ENCODE measurements at regions not wholly inside any gene's neighbourhood (a gene's known extent, or its start where the extent isn't known, plus 50 kb on each side); places are given as distances from the start of the nearest gene placed in this dataset.

- Mint-ChIP-seq H3K9me3 (no peaks in the 10 kb centered on the region), H3K4me3 (no peak overlapping the region), H3K36me3 (no peaks in the 10 kb centered on the region), H3K27me3 (no peaks in the 10 kb centered on the region), H3K27ac (no peak overlapping the region), H3K4me1 (ENCODE audit: unreplicated experiment) (no peaks in the 10 kb centered on the region)
- DNase-seq (ENCODE audit: extremely low spot score, unreplicated experiment): no peak
- TF ChIP-seq CTCF (conservative IDR thresholded peaks at IDR 0.05): no peak
Measured at GRCh38 chr2:82819951-82820350, 1639.1 kb downstream of the SUCLG1 start.

GRCh38 chr2:82814146-82814545 is 1644.9 kb downstream of the SUCLG1 start:
- H3K9me3 Mint-ChIP-seq: no peaks in the 10 kb centered on the region
- H3K36me3 Mint-ChIP-seq: no peaks in the 10 kb centered on the region
- no peak for DNase-seq (ENCODE audit: extremely low spot score, unreplicated experiment)
- no peak overlapping the region for H3K27ac Mint-ChIP-seq
- no peak for TF ChIP-seq CTCF (conservative IDR thresholded peaks at IDR 0.05)
- H3K27me3 Mint-ChIP-seq: no peaks in the 10 kb centered on the region
- H3K4me3 Mint-ChIP-seq: no peak overlapping the region
- H3K4me1 Mint-ChIP-seq (ENCODE audit: unreplicated experiment): no peaks in the 10 kb centered on the region

GRCh38 chr2:82811946-82812345 is 1647.1 kb downstream of the SUCLG1 start:
- H3K4me3 Mint-ChIP-seq: no peak overlapping the region
- no peaks in the 10 kb centered on the region for H3K27me3 Mint-ChIP-seq
- DNase-seq (ENCODE audit: extremely low spot score, unreplicated experiment): no peak
- no peaks in the 10 kb centered on the region for H3K4me1 Mint-ChIP-seq (ENCODE audit: unreplicated experiment)
- H3K36me3 Mint-ChIP-seq: no peaks in the 10 kb centered on the region
- no peaks in the 10 kb centered on the region for H3K9me3 Mint-ChIP-seq
- TF ChIP-seq CTCF (conservative IDR thresholded peaks at IDR 0.05): no peak
- no peak overlapping the region for H3K27ac Mint-ChIP-seq

- H3K36me3 Mint-ChIP-seq: no peaks in the 10 kb centered on the region
- peaks cover 22% of the 10 kb centered on the region for H3K9me3 Mint-ChIP-seq
- no peak for DNase-seq (ENCODE audit: extremely low spot score, unreplicated experiment)
- no peak overlapping the region for H3K27ac Mint-ChIP-seq
- TF ChIP-seq CTCF (conservative IDR thresholded peaks at IDR 0.05): no peak
- H3K4me3 Mint-ChIP-seq: no peak overlapping the region
- no peaks in the 10 kb centered on the region for H3K4me1 Mint-ChIP-seq (ENCODE audit: unreplicated experiment)
- no peaks in the 10 kb centered on the region for H3K27me3 Mint-ChIP-seq
Measured at GRCh38 chr2:82803307-82803706, 1655.8 kb downstream of the SUCLG1 start.

GRCh38 chr2:82797469-82797868 is 1661.6 kb downstream of the SUCLG1 start:
- Mint-ChIP-seq H3K4me1 (ENCODE audit: unreplicated experiment) (no peaks in the 10 kb centered on the region), H3K4me3 (no peak overlapping the region), H3K27ac (no peak overlapping the region), H3K36me3 (no peaks in the 10 kb centered on the region), H3K9me3 (no peaks in the 10 kb centered on the region), H3K27me3 (no peaks in the 10 kb centered on the region)
- DNase-seq (ENCODE audit: extremely low spot score, unreplicated experiment): no peak
- TF ChIP-seq CTCF (conservative IDR thresholded peaks at IDR 0.05): no peak

GRCh38 chr2:82796132-82796531 is 1662.9 kb downstream of the SUCLG1 start:
- no peaks in the 10 kb centered on the region for H3K36me3 Mint-ChIP-seq
- no peak overlapping the region for H3K4me3 Mint-ChIP-seq
- no peaks in the 10 kb centered on the region for H3K27me3 Mint-ChIP-seq
- DNase-seq (ENCODE audit: extremely low spot score, unreplicated experiment): no peak
- H3K27ac Mint-ChIP-seq: no peak overlapping the region
- no peak for TF ChIP-seq CTCF (conservative IDR thresholded peaks at IDR 0.05)
- H3K4me1 Mint-ChIP-seq (ENCODE audit: unreplicated experiment): no peaks in the 10 kb centered on the region
- H3K9me3 Mint-ChIP-seq: no peaks in the 10 kb centered on the region
